ENCODE measurements at regions not wholly inside any gene's neighbourhood (a gene's known extent, or its start where the extent isn't known, plus 50 kb on each side); places are given as distances from the start of the nearest gene placed in this dataset.

DNA sequence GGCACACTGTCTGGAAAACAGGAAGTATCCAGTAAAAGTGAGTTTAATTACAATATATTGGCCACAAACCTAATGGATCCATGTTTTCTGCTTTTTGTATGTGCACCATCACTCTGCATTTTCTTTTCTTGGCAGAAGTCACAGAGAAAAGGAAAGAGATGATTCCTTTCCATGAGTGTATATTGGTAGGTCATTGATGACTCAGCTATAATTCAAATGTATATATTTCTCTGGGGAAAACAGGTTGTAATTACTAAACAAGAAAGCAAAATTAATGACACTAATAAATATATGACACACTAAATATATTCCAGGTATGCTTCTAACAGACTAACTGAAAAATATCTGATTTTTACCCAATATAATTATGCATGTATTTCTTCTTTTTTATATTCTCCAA, 105.9 kb upstream of the PCDH15 start:
- ATAC-seq (no peak), DNase-seq (ENCODE audit: low read depth, low spot score) (no peak), FAIRE-seq (no peak)
- Histone ChIP-seq H3K9ac (ENCODE audit: control insufficient read depth, insufficient read depth, low read length) (no peak overlapping the region), H3K27me3 (replicated peaks in 1 of 2; ENCODE audit: control insufficient read depth in 2 of 2, insufficient read depth in 2 of 2, low read length in 1 of 2) (no peaks in the 10 kb centered on the region), H3K4me3 (no peak overlapping the region), H3K9me3 (replicated peaks; ENCODE audit: control insufficient read depth, insufficient read depth, low read length) (no peaks in the 10 kb centered on the region), H2AFZ (ENCODE audit: control insufficient read depth, low read depth, low read length) (no peak overlapping the region), H4K20me1 (ENCODE audit: control insufficient read depth, insufficient read depth) (no peaks in the 10 kb centered on the region), H3K4me2 (ENCODE audit: control insufficient read depth, insufficient read depth) (no peak overlapping the region), H3K79me2 (ENCODE audit: control insufficient read depth, insufficient read depth, low read length) (no peaks in the 10 kb centered on the region), H3K4me1 (ENCODE audit: control insufficient read depth, insufficient read depth, low read length) (no peaks in the 10 kb centered on the region), H3K27ac (ENCODE audit: control insufficient read depth, insufficient read depth) (no peak overlapping the region), H3K36me3 (ENCODE audit: control insufficient read depth in 2 of 2, insufficient read depth in 2 of 2, low read length in 1 of 2) (no peaks in the 10 kb centered on the region)
- ChIA-PET POLR2A (no interaction called here), SMC1A (ENCODE audit: uncharacterized antibody, unreplicated experiment) (interaction anchor here (1.5 kb wide), 1 partner anchor 25 kb away, joined by 3 read pairs; no protein-coding TSS in a partner anchor), CTCF (no interaction called here), RAD21 (ENCODE audit: unreplicated experiment) (no interaction called here)
- intact Hi-C loops (cut with micrococcal nuclease; ENCODE audit: unreplicated experiment), result no loop called here
- no TSS peak for BruUV-seq (replicated peaks)
- TF ChIP-seq, protein P1, sequence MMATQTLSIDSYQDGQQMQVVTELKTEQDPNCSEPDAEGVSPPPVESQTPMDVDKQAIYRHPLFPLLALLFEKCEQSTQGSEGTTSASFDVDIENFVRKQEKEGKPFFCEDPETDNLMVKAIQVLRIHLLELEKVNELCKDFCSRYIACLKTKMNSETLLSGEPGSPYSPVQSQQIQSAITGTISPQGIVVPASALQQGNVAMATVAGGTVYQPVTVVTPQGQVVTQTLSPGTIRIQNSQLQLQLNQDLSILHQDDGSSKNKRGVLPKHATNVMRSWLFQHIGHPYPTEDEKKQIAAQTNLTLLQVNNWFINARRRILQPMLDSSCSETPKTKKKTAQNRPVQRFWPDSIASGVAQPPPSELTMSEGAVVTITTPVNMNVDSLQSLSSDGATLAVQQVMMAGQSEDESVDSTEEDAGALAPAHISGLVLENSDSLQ (IDR thresholded peaks at IDR 0.05), result no peak
- TF ChIP-seq CREM (IDR thresholded peaks at IDR 0.05; ENCODE audit: low read depth) (no peak), CBX5 (IDR thresholded peaks at IDR 0.05; ENCODE audit: low read depth) (no peak), TCF3 (IDR thresholded peaks at IDR 0.05; ENCODE audit: borderline replicate concordance, insufficient read depth, low read depth, low read length) (no peak), CHD4 (IDR thresholded peaks at IDR 0.05) (no peak), NR2C2 (IDR thresholded peaks at IDR 0.05; ENCODE audit: borderline replicate concordance, control insufficient read depth, insufficient read length, low read depth) (no peak), RUNX3 (IDR thresholded peaks at IDR 0.05; ENCODE audit: low read length) (no peak), POLR2AphosphoS2 (IDR thresholded peaks at IDR 0.05; ENCODE audit: low read depth, low read length) (no peak)
- in situ Hi-C loops (cut with MboI), result no loop called here

DNA sequence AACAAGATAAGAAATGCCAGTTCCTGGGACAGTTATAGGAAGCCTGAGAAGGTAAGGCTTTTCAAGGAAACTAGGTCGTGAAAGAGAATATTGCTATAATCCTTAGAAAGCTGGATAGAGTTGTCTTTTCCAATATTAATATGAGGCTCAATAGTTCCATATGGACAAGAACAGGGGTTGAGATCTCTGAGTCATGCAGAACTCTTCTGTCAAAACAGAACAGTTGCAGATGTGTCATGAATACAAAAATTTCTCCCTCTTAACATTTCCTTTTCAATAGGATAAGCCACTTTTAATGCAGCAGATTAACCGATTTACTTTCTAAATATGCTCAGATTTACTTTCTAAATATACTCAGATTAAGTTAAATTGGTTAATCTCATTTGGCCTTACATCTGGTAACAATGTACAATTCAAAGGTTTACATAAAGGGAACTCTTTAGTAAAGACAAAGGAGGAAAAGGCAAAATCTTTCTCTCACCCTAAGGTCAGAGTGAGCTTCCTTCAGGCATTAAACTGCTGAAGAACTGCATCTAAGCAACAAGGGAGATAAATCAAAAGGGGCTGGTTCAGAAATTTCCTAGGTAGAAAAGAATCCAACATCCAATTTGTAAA, 104.7 kb upstream of the PCDH15 start:
- no peaks in the 10 kb centered on the region for H3K9me3 ChIP-seq (replicated peaks; ENCODE audit: control insufficient read depth, insufficient read depth, low read length)
- ChIA-PET SMC1A (ENCODE audit: uncharacterized antibody, unreplicated experiment) (interaction anchor here (1.5 kb wide), 1 partner anchor 24 kb away, joined by 3 read pairs; no protein-coding TSS in a partner anchor), RAD21 (ENCODE audit: unreplicated experiment) (no interaction called here), POLR2A (no interaction called here), CTCF (no interaction called here)
- no peaks in the 10 kb centered on the region for H3K79me2 ChIP-seq (ENCODE audit: control insufficient read depth, insufficient read depth, low read length)
- no peak overlapping the region for H3K4me2 ChIP-seq (ENCODE audit: control insufficient read depth, insufficient read depth)
- no peak for FAIRE-seq
- no peaks in the 10 kb centered on the region for H3K4me1 ChIP-seq (ENCODE audit: control insufficient read depth, insufficient read depth, low read length)
- intact Hi-C loops (cut with micrococcal nuclease; ENCODE audit: unreplicated experiment) (no loop called here), in situ Hi-C loops (cut with MboI) (no loop called here)
- ATAC-seq, result no peak
- no peak overlapping the region for H3K4me3 ChIP-seq
- H3K27ac ChIP-seq (ENCODE audit: control insufficient read depth, insufficient read depth), result no peak overlapping the region
- WGBS (ENCODE audit: insufficient coverage, insufficient replicate concordance, low lambda C conversion rate, missing lambda C conversion rate), result 2% methylated on average over 2 of the region's 2 CpGs
- no peak for DNase-seq (ENCODE audit: low read depth, low spot score)
- no peaks in the 10 kb centered on the region for H3K27me3 ChIP-seq (replicated peaks in 1 of 2; ENCODE audit: control insufficient read depth in 2 of 2, insufficient read depth in 2 of 2, low read length in 1 of 2)
- no peaks in the 10 kb centered on the region for H3K36me3 ChIP-seq (ENCODE audit: control insufficient read depth in 2 of 2, insufficient read depth in 2 of 2, low read length in 1 of 2)
- H2AFZ ChIP-seq (ENCODE audit: control insufficient read depth, low read depth, low read length), result no peak overlapping the region
- no peak overlapping the region for H3K9ac ChIP-seq (ENCODE audit: control insufficient read depth, insufficient read depth, low read length)
- BruUV-seq (replicated peaks), result no TSS peak
- no peaks in the 10 kb centered on the region for H4K20me1 ChIP-seq (ENCODE audit: control insufficient read depth, insufficient read depth)
- TF ChIP-seq STAT3 (IDR thresholded peaks at IDR 0.05; ENCODE audit: low read depth, low read length), result no peak
- TF ChIP-seq, protein P2, sequence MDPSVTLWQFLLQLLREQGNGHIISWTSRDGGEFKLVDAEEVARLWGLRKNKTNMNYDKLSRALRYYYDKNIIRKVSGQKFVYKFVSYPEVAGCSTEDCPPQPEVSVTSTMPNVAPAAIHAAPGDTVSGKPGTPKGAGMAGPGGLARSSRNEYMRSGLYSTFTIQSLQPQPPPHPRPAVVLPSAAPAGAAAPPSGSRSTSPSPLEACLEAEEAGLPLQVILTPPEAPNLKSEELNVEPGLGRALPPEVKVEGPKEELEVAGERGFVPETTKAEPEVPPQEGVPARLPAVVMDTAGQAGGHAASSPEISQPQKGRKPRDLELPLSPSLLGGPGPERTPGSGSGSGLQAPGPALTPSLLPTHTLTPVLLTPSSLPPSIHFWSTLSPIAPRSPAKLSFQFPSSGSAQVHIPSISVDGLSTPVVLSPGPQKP (IDR thresholded peaks at IDR 0.05; ENCODE audit: low read depth, low read length), result no peak
- TF ChIP-seq, protein P3, sequence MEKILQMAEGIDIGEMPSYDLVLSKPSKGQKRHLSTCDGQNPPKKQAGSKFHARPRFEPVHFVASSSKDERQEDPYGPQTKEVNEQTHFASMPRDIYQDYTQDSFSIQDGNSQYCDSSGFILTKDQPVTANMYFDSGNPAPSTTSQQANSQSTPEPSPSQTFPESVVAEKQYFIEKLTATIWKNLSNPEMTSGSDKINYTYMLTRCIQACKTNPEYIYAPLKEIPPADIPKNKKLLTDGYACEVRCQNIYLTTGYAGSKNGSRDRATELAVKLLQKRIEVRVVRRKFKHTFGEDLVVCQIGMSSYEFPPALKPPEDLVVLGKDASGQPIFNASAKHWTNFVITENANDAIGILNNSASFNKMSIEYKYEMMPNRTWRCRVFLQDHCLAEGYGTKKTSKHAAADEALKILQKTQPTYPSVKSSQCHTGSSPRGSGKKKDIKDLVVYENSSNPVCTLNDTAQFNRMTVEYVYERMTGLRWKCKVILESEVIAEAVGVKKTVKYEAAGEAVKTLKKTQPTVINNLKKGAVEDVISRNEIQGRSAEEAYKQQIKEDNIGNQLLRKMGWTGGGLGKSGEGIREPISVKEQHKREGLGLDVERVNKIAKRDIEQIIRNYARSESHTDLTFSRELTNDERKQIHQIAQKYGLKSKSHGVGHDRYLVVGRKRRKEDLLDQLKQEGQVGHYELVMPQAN (conservative IDR thresholded peaks at IDR 0.05), result no peak
- no peak for TF ChIP-seq IRF4 (IDR thresholded peaks at IDR 0.05; ENCODE audit: low read depth, low read length)
- TF ChIP-seq RCOR1 (conservative IDR thresholded peaks at IDR 0.05; ENCODE audit: low read depth, low read length), result no peak
- no peak for TF ChIP-seq SREBF1 (IDR thresholded peaks at IDR 0.05; ENCODE audit: low read length)
- no peak for TF ChIP-seq RUNX3 (IDR thresholded peaks at IDR 0.05; ENCODE audit: low read length)
- no peak for TF ChIP-seq MAX (IDR thresholded peaks at IDR 0.05; ENCODE audit: low read depth, low read length)
- no peak for TF ChIP-seq NFXL1 (IDR thresholded peaks at IDR 0.05; ENCODE audit: borderline replicate concordance)
